CD14-positive monocyte (primary cell): ENCODE measurements at regions not wholly inside any gene's neighbourhood (a gene's known extent, or its start where the extent isn't known, plus 50 kb on each side); places are given as distances from the start of the nearest gene placed in this dataset.

Source experiments
- DNase-seq, 3 donors: peaks; one replicate each; pipeline ENCODE4 v3.0.0-alpha.2; 2011 to 2022
- H2AFZ ChIP-seq: 2 replicates; pipeline ENCODE4 v1.6.0; 2012; ENCODE audit warnings: mild to moderate bottlenecking, low read depth, low read length, inconsistent platforms; ENCODE audit not compliant: insufficient read depth, poor library complexity, severe bottlenecking
- H3K27ac ChIP-seq, 2 donors: 1 replicate in 1 of 2; 2 replicates in 1 of 2; pipeline ENCODE4 v1.5.1; 2012 to 2013; ENCODE audit warnings: low read length in 2 of 2, control low read depth in 1 of 2, inconsistent platforms in 1 of 2, low read depth in 1 of 2, mild to moderate bottlenecking in 1 of 2
- H3K27me3 ChIP-seq, 2 donors: one replicate each; pipeline versions ENCODE4 v1.6.0 to v1.6.1; 2011 to 2013; ENCODE audit warnings: low read length in 2 of 2; ENCODE audit not compliant: control insufficient read depth in 2 of 2, insufficient read depth in 2 of 2
- H3K36me3 ChIP-seq, 2 donors: replicated peaks in 1 of 2; 1 replicate in 1 of 2; 2 replicates in 1 of 2; pipeline versions ENCODE4 v1.5.1 to v1.6.1; 2012 to 2013; ENCODE audit warnings: low read length in 2 of 2, control low read depth in 1 of 2, inconsistent platforms in 1 of 2, mild to moderate bottlenecking in 1 of 2; ENCODE audit not compliant: insufficient read depth in 2 of 2, control insufficient read depth in 1 of 2
- H3K4me1 ChIP-seq, 2 donors: 1 replicate in 1 of 2; 2 replicates in 1 of 2; pipeline versions ENCODE4 v1.5.1 to v1.6.1; 2012 to 2013; ENCODE audit warnings: low read length in 2 of 2, control low read depth in 1 of 2, inconsistent platforms in 1 of 2, mild to moderate bottlenecking in 1 of 2, moderate library complexity in 1 of 2; ENCODE audit not compliant: insufficient read depth in 2 of 2, control insufficient read depth in 1 of 2
- H3K4me2 ChIP-seq: replicated peaks from 2 replicates; pipeline ENCODE3; 2012; ENCODE audit warnings: low read length, moderate library complexity, mild to moderate bottlenecking; ENCODE audit not compliant: poor library complexity, severe bottlenecking; ENCODE audit errors: extremely low read depth
- H3K4me3 ChIP-seq, 3 experiments: fragments of 200-600 bp in 1 of 3; sonication (generic) in 1 of 3; replicated peaks in 1 of 3; 1 replicate in 2 of 3; 2 replicates in 1 of 3; pipeline ENCODE4 v1.5.1; 2011 to 2013; ENCODE audit warnings: low read length in 3 of 3, mild to moderate bottlenecking in 3 of 3, control low read depth in 2 of 3, low read depth in 2 of 3, inconsistent platforms in 1 of 3, moderate library complexity in 1 of 3
- H3K79me2 ChIP-seq: 2 replicates; pipeline ENCODE4 v1.6.0; 2012; ENCODE audit warnings: mild to moderate bottlenecking, control low read depth, inconsistent platforms, low read length, moderate library complexity; ENCODE audit not compliant: insufficient read depth
- H3K9ac ChIP-seq: 2 replicates; pipeline ENCODE4 v1.6.0; 2017; ENCODE audit warnings: low read length, mild to moderate bottlenecking; ENCODE audit not compliant: insufficient read depth, poor library complexity, severe bottlenecking
- H3K9me3 ChIP-seq, 2 donors: replicated peaks in 1 of 2; 1 replicate in 1 of 2; 2 replicates in 1 of 2; pipeline versions ENCODE4 v1.5.1 to v1.6.1; 2012 to 2013; ENCODE audit warnings: low read length in 2 of 2, control low read depth in 1 of 2; ENCODE audit not compliant: control insufficient read depth in 1 of 2, insufficient read depth in 1 of 2
- H4K20me1 ChIP-seq: 2 replicates; pipeline ENCODE4 v1.6.0; 2012; ENCODE audit warnings: mild to moderate bottlenecking, low read length, control low read depth, moderate library complexity; ENCODE audit not compliant: insufficient read depth
- H3K27ac Mint-ChIP-seq, 7 donors: one replicate each; pipeline ENCODE4 v1.8.0; 2020; ENCODE audit warnings: mild to moderate bottlenecking in 7 of 7, mixed read lengths in 7 of 7, moderate library complexity in 6 of 7, inconsistent platforms in 2 of 7
- H3K27me3 Mint-ChIP-seq, 3 donors: one replicate each; pipeline ENCODE4 v1.8.0; 2021 to 2022; ENCODE audit warnings: low read depth in 3 of 3, mild to moderate bottlenecking in 3 of 3, mixed read lengths in 3 of 3, moderate library complexity in 3 of 3, inconsistent platforms in 1 of 3
- H3K36me3 Mint-ChIP-seq, 2 donors: one replicate each; pipeline ENCODE4 v1.8.0; 2020; ENCODE audit warnings: mixed read lengths in 2 of 2, inconsistent platforms in 1 of 2, mild to moderate bottlenecking in 1 of 2
- H3K4me1 Mint-ChIP-seq: one replicate; pipeline ENCODE4 v1.8.0; 2020; ENCODE audit warnings: mild to moderate bottlenecking, mixed read lengths
- H3K4me3 Mint-ChIP-seq, 2 donors: one replicate each; pipeline ENCODE4 v1.8.0; 2020; ENCODE audit warnings: mild to moderate bottlenecking in 2 of 2, mixed read lengths in 2 of 2, moderate library complexity in 1 of 2
- H3K9me3 Mint-ChIP-seq, 7 donors: one replicate each; pipeline ENCODE4 v1.8.0; 2020 to 2022; ENCODE audit warnings: mixed read lengths in 7 of 7, mild to moderate bottlenecking in 6 of 7, moderate library complexity in 6 of 7, inconsistent platforms in 2 of 7
- CTCF ChIP-seq: fragments of 200-600 bp; IDR thresholded peaks from one replicate; pipeline ENCODE4 v1.8.0; 2022; ENCODE audit warnings: antibody characterized with exemption, mild to moderate bottlenecking
- WGBS: methylation state at CpG from one replicate; pipeline ENCODE4 v1.1.5; 2013; ENCODE audit warnings: missing lambda C conversion rate; ENCODE audit not compliant: insufficient coverage; 5-methylcytosine and 5-hydroxymethylcytosine counted together
- intact Hi-C, 2 donors: fragments of 100-400 bp; cut with micrococcal nuclease; formaldehyde crosslinking; loops; one replicate each; pipeline versions ENCODE4 v1.15.0 to v1.15.1; 2023

DNA sequence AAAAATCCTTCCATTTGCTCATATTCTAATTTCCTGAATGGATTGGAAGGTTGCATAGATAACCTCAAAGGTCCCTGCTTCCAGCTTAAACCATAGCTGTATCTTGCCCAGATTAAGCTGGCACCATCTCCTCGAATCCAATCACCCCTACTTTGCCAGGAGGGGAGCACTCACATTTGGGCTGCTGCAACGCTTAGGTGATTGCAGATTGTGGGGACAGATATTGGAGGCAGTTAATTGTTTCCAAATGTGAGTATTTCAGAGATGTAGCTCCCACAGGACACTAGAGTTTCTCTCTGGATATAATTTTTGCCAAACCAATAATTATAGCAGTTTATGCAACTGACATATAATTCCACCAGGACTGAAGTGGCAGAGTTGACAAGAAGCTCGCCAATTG, 53.5 kb upstream of the ACSL1 start:
- Mint-ChIP-seq H3K9me3 (peaks cover 0 to 2% (median 0%) of the 10 kb centered on the region in 7 donors), H3K4me3 (no peak overlapping the region), H3K36me3 (no peaks in the 10 kb centered on the region), H3K27ac (no peak overlapping the region), H3K4me1 (peaks cover 11% of the 10 kb centered on the region), H3K27me3 (peaks cover 0 to 2% (median 1%) of the 10 kb centered on the region in 3 donors)
- H3K9me3 ChIP-seq: no peaks in the 10 kb centered on the region
- no peak for TF ChIP-seq CTCF
- 100% methylated on average over 1 of the region's 3 CpGs for WGBS
- no peak for DNase-seq
- no peak overlapping the region for H3K4me2 ChIP-seq
- no peaks in the 10 kb centered on the region for H4K20me1 ChIP-seq
- no peaks in the 10 kb centered on the region for H3K79me2 ChIP-seq
- intact Hi-C loops: no loop called here
- H3K27me3 ChIP-seq: no peaks in the 10 kb centered on the region
- no peak overlapping the region for H3K27ac ChIP-seq
- no peak overlapping the region for H3K4me3 ChIP-seq
- H3K9ac ChIP-seq: no peak overlapping the region
- H3K4me1 ChIP-seq: no peaks in the 10 kb centered on the region
- no peak overlapping the region for H2AFZ ChIP-seq
- H3K36me3 ChIP-seq: no peaks in the 10 kb centered on the region

- peaks cover 4% of the 10 kb centered on the region for H3K4me1 Mint-ChIP-seq
Observed at GRCh38 chr4:184882276-184882675, 56.5 kb upstream of the ACSL1 start.

More at GRCh38 chr4:184882276-184882675, 56.5 kb upstream of the ACSL1 start:
- Histone ChIP-seq H3K9me3 (no peaks in the 10 kb centered on the region), H2AFZ (no peak overlapping the region), H3K4me3 (no peak overlapping the region), H3K79me2 (no peaks in the 10 kb centered on the region), H3K27ac (no peak overlapping the region), H3K4me1 (no peaks in the 10 kb centered on the region), H3K4me2 (no peak overlapping the region), H3K9ac (no peak overlapping the region), H4K20me1 (no peaks in the 10 kb centered on the region), H3K27me3 (no peaks in the 10 kb centered on the region), H3K36me3 (no peaks in the 10 kb centered on the region)
- intact Hi-C loops: no loop called here
- TF ChIP-seq CTCF: no peak
- no peak overlapping the region for H3K4me3 Mint-ChIP-seq
- 95% methylated on average over 8 of the region's 10 CpGs for WGBS
- peak overlapping the region in 1 of 7 donors; percentile 6 for H3K27ac Mint-ChIP-seq
- H3K36me3 Mint-ChIP-seq: no peaks in the 10 kb centered on the region
- H3K27me3 Mint-ChIP-seq: peaks cover 0 to 1% (median 1%) of the 10 kb centered on the region in 3 donors
- DNase-seq: no peak
- peaks cover 0 to 3% (median 0%) of the 10 kb centered on the region in 7 donors for H3K9me3 Mint-ChIP-seq
